GM23338 (cell line): ENCODE measurements at regions not wholly inside any gene's neighbourhood (a gene's known extent, or its start where the extent isn't known, plus 50 kb on each side); places are given as distances from the start of the nearest gene placed in this dataset.

Experiments used
- ATAC-seq: fragments of 200-7000 bp; cut with Tn5 transposase; 3 replicates; pipeline ENCODE4 v1.9.1; 2020
- DNase-seq: peaks from one replicate; pipeline ENCODE4 v3.0.0-alpha.2; 2015; ENCODE audit warnings: low spot score
- H2AFZ ChIP-seq: fragments of 200-600 bp; sonication (generic); 2 replicates; pipeline ENCODE4 v1.8.0; 2016; ENCODE audit warnings: antibody characterized with exemption, mild to moderate bottlenecking, moderate library complexity
- H3F3A ChIP-seq: fragments of 200-600 bp; sonication (generic); replicated peaks from 2 replicates; pipeline ENCODE4 v1.8.0; 2017; ENCODE audit warnings: antibody characterized with exemption, mixed run types, low read depth
- H3K27ac ChIP-seq: fragments of 200-600 bp; sonication (generic); 2 replicates; pipeline ENCODE4 v1.6.1; 2016; ENCODE audit warnings: low read depth
- H3K27me3 ChIP-seq: fragments of 200-600 bp; sonication (generic); 2 replicates; pipeline ENCODE4 v1.8.0; 2016; ENCODE audit warnings: mild to moderate bottlenecking, mixed run types, moderate library complexity; ENCODE audit not compliant: insufficient read depth
- H3K36me3 ChIP-seq: fragments of 200-600 bp; sonication (generic); 2 replicates; pipeline ENCODE4 v1.8.0; 2016; ENCODE audit warnings: mild to moderate bottlenecking; ENCODE audit not compliant: insufficient read depth
- H3K4me1 ChIP-seq: fragments of 200-600 bp; sonication (generic); 2 replicates; pipeline ENCODE4 v1.8.0; 2016; ENCODE audit warnings: mild to moderate bottlenecking, moderate library complexity; ENCODE audit not compliant: insufficient read depth
- H3K4me2 ChIP-seq: fragments of 200-600 bp; sonication (generic); 2 replicates; pipeline ENCODE4 v1.7.1; 2017; ENCODE audit warnings: mixed run types
- H3K4me3 ChIP-seq: fragments of 200-600 bp; sonication (generic); 2 replicates; pipeline ENCODE4 v1.6.1; 2016; ENCODE audit warnings: mixed run types
- H3K79me2 ChIP-seq: fragments of 200-600 bp; sonication (generic); replicated peaks from 2 replicates; pipeline ENCODE4 v1.8.0; 2017; ENCODE audit warnings: mild to moderate bottlenecking; ENCODE audit not compliant: insufficient read depth
- H3K9me2 ChIP-seq: fragments of 200-600 bp; sonication (generic); 2 replicates; pipeline ENCODE4 v1.8.0; 2017; ENCODE audit not compliant: insufficient read depth
- H4K20me1 ChIP-seq: fragments of 200-600 bp; sonication (generic); replicated peaks from 2 replicates; pipeline ENCODE4 v1.8.0; 2017; ENCODE audit warnings: mild to moderate bottlenecking; ENCODE audit not compliant: insufficient read depth
- H3K27ac Mint-ChIP-seq: 2 replicates; pipeline ENCODE4 v1.8.0; 2020; ENCODE audit warnings: inconsistent platforms, mild to moderate bottlenecking, moderate library complexity, mixed read lengths
- H3K27me3 Mint-ChIP-seq: 3 replicates; pipeline ENCODE4 v1.8.0; 2022; ENCODE audit warnings: low read depth, mild to moderate bottlenecking, moderate library complexity, mixed read lengths, inconsistent platforms; ENCODE audit not compliant: insufficient read depth, poor library complexity
- H3K36me3 Mint-ChIP-seq: 3 replicates; pipeline ENCODE4 v1.8.0; 2021; ENCODE audit warnings: low read depth, mild to moderate bottlenecking, inconsistent platforms, moderate library complexity, mixed read lengths
- H3K4me1 Mint-ChIP-seq: 3 replicates; pipeline ENCODE4 v1.8.0; 2020; ENCODE audit warnings: mild to moderate bottlenecking, inconsistent platforms, mixed read lengths
- H3K4me3 Mint-ChIP-seq: 3 replicates; pipeline ENCODE4 v1.8.0; 2021; ENCODE audit warnings: moderate library complexity, mild to moderate bottlenecking, inconsistent platforms, mixed read lengths
- H3K9me3 Mint-ChIP-seq: 3 replicates; pipeline ENCODE4 v1.8.0; 2020; ENCODE audit warnings: moderate library complexity, mild to moderate bottlenecking, inconsistent platforms, mixed read lengths
- CREB1 ChIP-seq: fragments of 250-450 bp; sonication (Bioruptor Pico); IDR thresholded peaks from 2 replicates; pipeline ENCODE4 v1.5.0; 2020; ENCODE audit warnings: low read depth, mild to moderate bottlenecking, moderate library complexity
- EZH2 ChIP-seq: fragments of 200-600 bp; sonication (generic); IDR thresholded peaks from one replicate; pipeline ENCODE4 v1.8.0; 2017; ENCODE audit warnings: antibody characterized with exemption, mild to moderate bottlenecking, low read depth; ENCODE audit not compliant: unreplicated experiment
- EZH2phosphoT487 ChIP-seq: fragments of 200-600 bp; sonication (generic); IDR thresholded peaks from one replicate; pipeline ENCODE4 v1.8.1; 2018; ENCODE audit warnings: antibody characterized with exemption; ENCODE audit not compliant: unreplicated experiment
- JUNB ChIP-seq: IDR thresholded peaks from one replicate; pipeline ENCODE4 v1.6.1; 2016; ENCODE audit warnings: antibody characterized with exemption; ENCODE audit not compliant: unreplicated experiment
- POLR2AphosphoS5 ChIP-seq: IDR thresholded peaks from 2 replicates; pipeline ENCODE4 v1.6.1; 2016; ENCODE audit warnings: antibody characterized with exemption, low read depth
- STAT1 ChIP-seq: IDR thresholded peaks from one replicate; pipeline ENCODE4 v1.6.1; 2016; ENCODE audit warnings: antibody characterized with exemption; ENCODE audit not compliant: unreplicated experiment
- ZNF331 ChIP-seq: fragments of 250-450 bp; sonication (Bioruptor Pico); IDR thresholded peaks from 2 replicates; pipeline ENCODE4 v1.5.0; 2020; ENCODE audit warnings: low read depth, mild to moderate bottlenecking, moderate library complexity
- TF ChIP-seq, protein P1 (sequence below): IDR thresholded peaks from 2 replicates; pipeline ENCODE4 v1.6.1; 2016; ENCODE audit warnings: antibody characterized with exemption
- TF ChIP-seq, protein P2 (sequence below): IDR thresholded peaks from one replicate; pipeline ENCODE4 v1.6.1; 2018; ENCODE audit warnings: antibody characterized with exemption; ENCODE audit not compliant: unreplicated experiment

DNA sequence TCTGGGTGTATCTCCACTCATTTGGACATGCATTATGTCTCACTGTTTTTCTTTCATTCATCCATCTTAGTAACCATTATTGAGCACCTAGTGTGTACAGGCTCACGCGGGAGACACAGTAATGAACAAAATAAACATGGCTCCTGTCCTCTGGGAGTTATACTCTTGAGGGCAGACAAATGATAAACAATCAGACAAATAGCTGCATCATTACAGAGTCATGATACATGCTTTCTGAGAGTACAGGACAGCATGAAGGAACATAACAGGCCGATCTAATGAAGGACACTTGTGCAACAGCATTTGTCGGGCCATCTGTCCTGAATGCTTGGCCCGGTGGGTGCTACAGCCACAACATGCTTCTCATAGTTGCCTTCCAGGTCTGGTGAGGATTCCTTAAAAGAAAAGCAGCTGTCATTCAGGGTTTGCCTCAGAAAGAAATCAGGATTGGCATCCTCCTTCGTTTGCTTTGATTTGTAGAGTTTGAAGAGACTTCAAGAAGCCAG, 77.2 kb upstream of the EGLN3 start (continued):
- TF ChIP-seq, protein P1, sequence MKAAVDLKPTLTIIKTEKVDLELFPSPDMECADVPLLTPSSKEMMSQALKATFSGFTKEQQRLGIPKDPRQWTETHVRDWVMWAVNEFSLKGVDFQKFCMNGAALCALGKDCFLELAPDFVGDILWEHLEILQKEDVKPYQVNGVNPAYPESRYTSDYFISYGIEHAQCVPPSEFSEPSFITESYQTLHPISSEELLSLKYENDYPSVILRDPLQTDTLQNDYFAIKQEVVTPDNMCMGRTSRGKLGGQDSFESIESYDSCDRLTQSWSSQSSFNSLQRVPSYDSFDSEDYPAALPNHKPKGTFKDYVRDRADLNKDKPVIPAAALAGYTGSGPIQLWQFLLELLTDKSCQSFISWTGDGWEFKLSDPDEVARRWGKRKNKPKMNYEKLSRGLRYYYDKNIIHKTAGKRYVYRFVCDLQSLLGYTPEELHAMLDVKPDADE, result no peak
- TF ChIP-seq, protein P2, sequence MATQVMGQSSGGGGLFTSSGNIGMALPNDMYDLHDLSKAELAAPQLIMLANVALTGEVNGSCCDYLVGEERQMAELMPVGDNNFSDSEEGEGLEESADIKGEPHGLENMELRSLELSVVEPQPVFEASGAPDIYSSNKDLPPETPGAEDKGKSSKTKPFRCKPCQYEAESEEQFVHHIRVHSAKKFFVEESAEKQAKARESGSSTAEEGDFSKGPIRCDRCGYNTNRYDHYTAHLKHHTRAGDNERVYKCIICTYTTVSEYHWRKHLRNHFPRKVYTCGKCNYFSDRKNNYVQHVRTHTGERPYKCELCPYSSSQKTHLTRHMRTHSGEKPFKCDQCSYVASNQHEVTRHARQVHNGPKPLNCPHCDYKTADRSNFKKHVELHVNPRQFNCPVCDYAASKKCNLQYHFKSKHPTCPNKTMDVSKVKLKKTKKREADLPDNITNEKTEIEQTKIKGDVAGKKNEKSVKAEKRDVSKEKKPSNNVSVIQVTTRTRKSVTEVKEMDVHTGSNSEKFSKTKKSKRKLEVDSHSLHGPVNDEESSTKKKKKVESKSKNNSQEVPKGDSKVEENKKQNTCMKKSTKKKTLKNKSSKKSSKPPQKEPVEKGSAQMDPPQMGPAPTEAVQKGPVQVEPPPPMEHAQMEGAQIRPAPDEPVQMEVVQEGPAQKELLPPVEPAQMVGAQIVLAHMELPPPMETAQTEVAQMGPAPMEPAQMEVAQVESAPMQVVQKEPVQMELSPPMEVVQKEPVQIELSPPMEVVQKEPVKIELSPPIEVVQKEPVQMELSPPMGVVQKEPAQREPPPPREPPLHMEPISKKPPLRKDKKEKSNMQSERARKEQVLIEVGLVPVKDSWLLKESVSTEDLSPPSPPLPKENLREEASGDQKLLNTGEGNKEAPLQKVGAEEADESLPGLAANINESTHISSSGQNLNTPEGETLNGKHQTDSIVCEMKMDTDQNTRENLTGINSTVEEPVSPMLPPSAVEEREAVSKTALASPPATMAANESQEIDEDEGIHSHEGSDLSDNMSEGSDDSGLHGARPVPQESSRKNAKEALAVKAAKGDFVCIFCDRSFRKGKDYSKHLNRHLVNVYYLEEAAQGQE, result no peak
- TF ChIP-seq CREB1 (CRISPR knock-in tag) (no peak), ZNF331 (CRISPR knock-in tag) (no peak), EZH2 (no peak), EZH2phosphoT487 (no peak), POLR2AphosphoS5 (no peak)

DNA sequence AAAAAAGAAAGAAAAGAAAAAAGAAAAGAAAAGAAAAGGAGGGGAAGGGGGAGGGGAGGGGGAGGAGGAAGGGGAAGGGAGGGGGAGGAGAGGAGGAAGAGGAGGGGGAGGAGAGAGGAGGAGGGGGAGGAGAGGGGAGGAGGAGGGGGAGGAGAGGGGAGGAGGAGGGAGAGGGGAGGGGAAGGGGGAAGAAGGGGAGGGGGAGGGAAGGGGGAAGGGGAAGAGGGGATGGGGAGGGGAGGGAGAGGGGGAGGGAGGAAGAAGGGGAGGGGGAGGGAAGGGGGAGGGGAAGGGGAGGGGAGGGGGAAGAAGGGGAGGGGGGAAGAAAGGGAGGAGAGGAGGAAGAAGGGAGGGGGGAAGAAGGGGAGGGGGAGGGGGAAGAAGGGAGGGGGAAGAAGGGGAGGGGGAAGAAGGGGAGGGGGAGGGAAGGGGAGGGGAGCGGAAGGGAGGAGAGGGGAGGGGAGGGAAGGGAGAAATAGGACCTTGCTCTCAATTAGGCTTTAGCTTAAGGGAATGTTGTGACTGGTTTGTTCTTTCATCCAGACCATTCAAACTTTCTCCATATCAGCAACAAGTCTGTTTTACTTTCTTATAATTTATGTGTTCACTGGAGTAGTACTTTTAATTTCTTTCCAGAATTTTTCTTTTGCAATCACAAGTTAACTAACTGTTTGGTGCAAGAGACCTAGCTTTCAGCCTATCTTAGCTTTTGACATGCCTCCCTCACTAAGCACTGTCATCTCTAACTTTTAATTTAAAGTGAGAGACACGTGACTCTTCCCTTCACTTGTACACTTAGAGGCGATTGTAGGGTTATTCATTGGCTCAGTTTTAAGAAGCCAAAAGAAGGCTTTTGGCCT, 76.5 kb upstream of the EGLN3 start:
- Histone ChIP-seq H3K4me1 (no peaks in the 10 kb centered on the region), H3F3A (no peaks in the 10 kb centered on the region), H3K9me2 (0 out of 2 replicates have a peak, but pooled peaks cover 4% of the 10 kb centered on the region), H3K4me3 (no peak overlapping the region), H2AFZ (no peak overlapping the region), H3K27ac (no peak overlapping the region), H3K27me3 (no peaks in the 10 kb centered on the region), H3K79me2 (no peaks in the 10 kb centered on the region), H4K20me1 (no peaks in the 10 kb centered on the region; the same call in 1 of the 2 replicates), H3K36me3 (no peaks in the 10 kb centered on the region), H3K4me2 (no peak overlapping the region)
- TF ChIP-seq, protein P1, result no peak
- TF ChIP-seq JUNB (no peak), EZH2phosphoT487 (no peak), STAT1 (no peak), POLR2AphosphoS5 (no peak), ZNF331 (CRISPR knock-in tag) (no peak)
- TF ChIP-seq, protein P2, result no peak
- no peak for ATAC-seq
- peaks cover 3% of the 10 kb centered on the region for H3K4me1 Mint-ChIP-seq
- H3K27me3 Mint-ChIP-seq, result peaks cover 5% of the 10 kb centered on the region
- H3K27ac Mint-ChIP-seq, result no peak overlapping the region
- H3K4me3 Mint-ChIP-seq, result no peak overlapping the region
- H3K9me3 Mint-ChIP-seq, result no peaks in the 10 kb centered on the region; the same call in 2 of the 3 replicates
- H3K36me3 Mint-ChIP-seq, result no peaks in the 10 kb centered on the region
- no peak for DNase-seq
